ENCODE measurements at regions not wholly inside any gene's neighbourhood (a gene's known extent, or its start where the extent isn't known, plus 50 kb on each side); places are given as distances from the start of the nearest gene placed in this dataset.
A peak's percentile ranks its signal among the peaks of the same experiment; 100 is the strongest.

- POLR2A ChIA-PET (ENCODE audit: unreplicated experiment): no interaction called here
Measured at GRCh38 chr1:94670273-94670672, 128.7 kb upstream of the F3 start.

More at GRCh38 chr1:94670273-94670672, 128.7 kb upstream of the F3 start:
- Histone ChIP-seq H4K8ac (ENCODE audit: low read depth in 2 of 2, low read length in 2 of 2) (peak overlapping the region; percentile 80 to 94), H3K4me3 (ENCODE audit: insufficient read depth, low read depth, low read length) (no peak overlapping the region), H4K5ac (ENCODE audit: low read depth, low read length) (peak overlapping the region; percentile 84; the same call in 1 of the 2 replicates), H3K14ac (replicated peaks; ENCODE audit: low read depth, low read length) (peak overlapping the region; percentile 98), H3K79me1 (ENCODE audit: low read depth in 1 of 2, low read length in 2 of 2) (peaks cover 0 to 20% of the 10 kb centered on the region in 2 experiments; a peak in 1 of 4 replicates), H4K20me1 (ENCODE audit: insufficient read depth, low read length) (no peaks in the 10 kb centered on the region), H3K4ac (ENCODE audit: low read depth, low read length) (peak overlapping the region; percentile 99), H4K91ac (ENCODE audit: insufficient read depth, low read depth, low read length) (peak overlapping the region; percentile 81), H3K9ac (ENCODE audit: low read depth, low read length) (no peak overlapping the region), H2BK20ac (ENCODE audit: low read depth, low read length) (peak overlapping the region; percentile 99), H3K56ac (ENCODE audit: extremely low read depth, insufficient read depth, low read length) (peak overlapping the region; percentile 37; the same call in 1 of the 2 replicates), H2BK120ac (ENCODE audit: low read depth, low read length) (peak overlapping the region; percentile 96), H2AK5ac (ENCODE audit: low read depth, low read length) (peak overlapping the region; percentile 96), H3K27ac (ENCODE audit: insufficient read depth, low read length) (no peak overlapping the region; the same call in 1 of the 2 replicates), H2AK9ac (replicated peaks; ENCODE audit: low read depth, low read length, poor library complexity) (peak overlapping the region; percentile 14), H3K36me3 (ENCODE audit: control insufficient read depth, insufficient read depth, low read length) (no peaks in the 10 kb centered on the region), H2BK15ac (ENCODE audit: low read depth, low read length) (peak overlapping the region; percentile 100), H3K4me1 (ENCODE audit: control insufficient read depth, insufficient read depth, low read length) (peaks cover 16% of the 10 kb centered on the region; the same call in 1 of the 2 replicates), H3K4me2 (ENCODE audit: low read depth, low read length) (no peak overlapping the region), H3K23ac (ENCODE audit: low read depth, low read length) (peak overlapping the region; percentile 29), H2AFZ (replicated peaks; ENCODE audit: low read length, poor library complexity) (no peak overlapping the region), H3K18ac (ENCODE audit: low read depth, low read length) (peak overlapping the region; percentile 91; the same call in 1 of the 2 replicates), H2BK5ac (ENCODE audit: low read depth, low read length, poor library complexity, severe bottlenecking) (peak overlapping the region; percentile 99), H3K27me3 (ENCODE audit: control insufficient read depth, insufficient read depth, low read length) (no peaks in the 10 kb centered on the region), H3K9me1 (ENCODE audit: insufficient read depth, low read length) (peaks cover 8% of the 10 kb centered on the region; the same call in 1 of the 2 replicates), H3K9me3 (ENCODE audit: control insufficient read depth, insufficient read depth, low read length) (no peaks in the 10 kb centered on the region)
- peak; percentile 34 for DNase-seq
- CTCF ChIA-PET: no interaction called here
- ATAC-seq (ENCODE audit: low read depth): no peak
- WGBS, 2 experiments (ENCODE audit: extremely low coverage in 2 of 2, insufficient read length in 1 of 2): no CpG with 5 or more reads among the region's 2 CpGs
- dilution Hi-C loops (cut with HindIII; ENCODE audit: low sequenced_read_pairs, unreplicated experiment) (no loop called here), intact Hi-C loops (cut with micrococcal nuclease) (no loop called here), in situ Hi-C loops (cut with MboI; ENCODE audit: low sequenced_read_pairs) (no loop called here)
- TF ChIP-seq MAZ (IDR thresholded peaks at IDR 0.05; ENCODE audit: borderline replicate concordance, low read depth, low read length) (no peak), FOS (IDR thresholded peaks at IDR 0.05; ENCODE audit: low read depth, low read length) (no peak), MAFK (IDR thresholded peaks at IDR 0.05; ENCODE audit: low read depth, low read length) (no peak), POLR2A (IDR thresholded peaks at IDR 0.05; ENCODE audit: low read depth, low read length) (no peak), NFE2L2 (IDR thresholded peaks at IDR 0.05; ENCODE audit: low read depth, low read length) (no peak), RFX5 (IDR thresholded peaks at IDR 0.05; ENCODE audit: low read depth, low read length) (no peak), RCOR1 (IDR thresholded peaks at IDR 0.05; ENCODE audit: insufficient replicate concordance, low read length) (no peak), ELK1 (IDR thresholded peaks at IDR 0.05; ENCODE audit: borderline replicate concordance, low read depth, low read length) (no peak), SMC3 (IDR thresholded peaks at IDR 0.05; ENCODE audit: low read depth, low read length) (no peak), CHD1 (IDR thresholded peaks at IDR 0.05; ENCODE audit: low read depth, low read length) (no peak), RAD21 (IDR thresholded peaks at IDR 0.05; ENCODE audit: low read length) (no peak), BHLHE40 (IDR thresholded peaks at IDR 0.05; ENCODE audit: low read depth, low read length) (no peak)
- TF ChIP-seq, protein P1, sequence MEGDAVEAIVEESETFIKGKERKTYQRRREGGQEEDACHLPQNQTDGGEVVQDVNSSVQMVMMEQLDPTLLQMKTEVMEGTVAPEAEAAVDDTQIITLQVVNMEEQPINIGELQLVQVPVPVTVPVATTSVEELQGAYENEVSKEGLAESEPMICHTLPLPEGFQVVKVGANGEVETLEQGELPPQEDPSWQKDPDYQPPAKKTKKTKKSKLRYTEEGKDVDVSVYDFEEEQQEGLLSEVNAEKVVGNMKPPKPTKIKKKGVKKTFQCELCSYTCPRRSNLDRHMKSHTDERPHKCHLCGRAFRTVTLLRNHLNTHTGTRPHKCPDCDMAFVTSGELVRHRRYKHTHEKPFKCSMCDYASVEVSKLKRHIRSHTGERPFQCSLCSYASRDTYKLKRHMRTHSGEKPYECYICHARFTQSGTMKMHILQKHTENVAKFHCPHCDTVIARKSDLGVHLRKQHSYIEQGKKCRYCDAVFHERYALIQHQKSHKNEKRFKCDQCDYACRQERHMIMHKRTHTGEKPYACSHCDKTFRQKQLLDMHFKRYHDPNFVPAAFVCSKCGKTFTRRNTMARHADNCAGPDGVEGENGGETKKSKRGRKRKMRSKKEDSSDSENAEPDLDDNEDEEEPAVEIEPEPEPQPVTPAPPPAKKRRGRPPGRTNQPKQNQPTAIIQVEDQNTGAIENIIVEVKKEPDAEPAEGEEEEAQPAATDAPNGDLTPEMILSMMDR (conservative IDR thresholded peaks at IDR 0.05; ENCODE audit: low read depth, low read length): no peak
- TF ChIP-seq, protein P2, sequence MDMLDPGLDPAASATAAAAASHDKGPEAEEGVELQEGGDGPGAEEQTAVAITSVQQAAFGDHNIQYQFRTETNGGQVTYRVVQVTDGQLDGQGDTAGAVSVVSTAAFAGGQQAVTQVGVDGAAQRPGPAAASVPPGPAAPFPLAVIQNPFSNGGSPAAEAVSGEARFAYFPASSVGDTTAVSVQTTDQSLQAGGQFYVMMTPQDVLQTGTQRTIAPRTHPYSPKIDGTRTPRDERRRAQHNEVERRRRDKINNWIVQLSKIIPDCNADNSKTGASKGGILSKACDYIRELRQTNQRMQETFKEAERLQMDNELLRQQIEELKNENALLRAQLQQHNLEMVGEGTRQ (IDR thresholded peaks at IDR 0.05; ENCODE audit: low read depth, low read length): no peak
- BruUV-seq (replicated peaks): no TSS peak
